CD8-positive, alpha-beta memory T cell (primary cell): ENCODE measurements at regions not wholly inside any gene's neighbourhood (a gene's known extent, or its start where the extent isn't known, plus 50 kb on each side); places are given as distances from the start of the nearest gene placed in this dataset.

Experiments used
- CTCF ChIA-PET: fragments of 350-600 bp; sonication (Branson Sonifier 250); formaldehyde crosslinking; loops from one replicate; lab custom pipeline; 2021; ENCODE audit warnings: antibody characterized with exemption; lab: Charles Lee
- POLR2A ChIA-PET: fragments of 350-600 bp; sonication (Branson Sonifier 250); formaldehyde crosslinking; loops from one replicate; lab custom pipeline; 2021; ENCODE audit warnings: antibody characterized with exemption; lab: Charles Lee
- DNase-seq, 5 donors: peaks; one replicate each; pipeline versions ENCODE4 v3.0.0 to v3.0.0-alpha.2; 2020 to 2022; ENCODE audit warnings: mixed read lengths in 1 of 5
- H3K27ac ChIP-seq: one replicate; pipeline ENCODE4 v1.7.0; 2013; ENCODE audit warnings: low read depth, mild to moderate bottlenecking, low read length, moderate library complexity
- H3K27me3 ChIP-seq: 2 replicates; pipeline ENCODE4 v1.7.0; 2013; ENCODE audit warnings: low read length, mild to moderate bottlenecking; ENCODE audit not compliant: insufficient read depth, poor library complexity, severe bottlenecking
- H3K36me3 ChIP-seq: 2 replicates; pipeline ENCODE4 v1.7.0; 2013; ENCODE audit warnings: mild to moderate bottlenecking, low read length, moderate library complexity; ENCODE audit not compliant: insufficient read depth
- H3K4me1 ChIP-seq: 2 replicates; pipeline ENCODE4 v1.7.0; 2013; ENCODE audit warnings: mild to moderate bottlenecking, low read length, moderate library complexity; ENCODE audit not compliant: insufficient read depth
- H3K4me3 ChIP-seq: 2 replicates; pipeline ENCODE4 v1.7.0; 2013; ENCODE audit warnings: mild to moderate bottlenecking, low read length
- H3K9me3 ChIP-seq: 2 replicates; pipeline ENCODE4 v1.7.0; 2013; ENCODE audit warnings: mild to moderate bottlenecking, low read length
- H3K27ac Mint-ChIP-seq, 8 donors: one replicate each; pipeline ENCODE4 v1.8.0; 2020 to 2021; ENCODE audit warnings: mixed read lengths in 8 of 8, mild to moderate bottlenecking in 6 of 8, inconsistent platforms in 3 of 8, moderate library complexity in 3 of 8
- H3K27me3 Mint-ChIP-seq, 2 donors: one replicate each; pipeline ENCODE4 v1.8.0; 2020 to 2021; ENCODE audit warnings: mixed read lengths in 2 of 2, mild to moderate bottlenecking in 1 of 2, moderate library complexity in 1 of 2
- H3K36me3 Mint-ChIP-seq, 3 donors: one replicate each; pipeline ENCODE4 v1.8.0; 2020 to 2021; ENCODE audit warnings: mixed read lengths in 3 of 3, inconsistent platforms in 1 of 3, mild to moderate bottlenecking in 1 of 3
- H3K4me1 Mint-ChIP-seq, 3 donors: one replicate each; pipeline ENCODE4 v1.8.0; 2020 to 2021; ENCODE audit warnings: mixed read lengths in 3 of 3, inconsistent platforms in 1 of 3, mild to moderate bottlenecking in 1 of 3
- H3K4me3 Mint-ChIP-seq, 7 donors: one replicate each; pipeline ENCODE4 v1.8.0; 2020 to 2021; ENCODE audit warnings: mixed read lengths in 7 of 7, mild to moderate bottlenecking in 6 of 7, moderate library complexity in 4 of 7, inconsistent platforms in 2 of 7
- H3K9me3 Mint-ChIP-seq, 5 donors: one replicate each; pipeline ENCODE4 v1.8.0; 2020 to 2022; ENCODE audit warnings: mixed read lengths in 5 of 5, mild to moderate bottlenecking in 3 of 5, moderate library complexity in 2 of 5, inconsistent platforms in 1 of 5

- H3K27ac ChIP-seq: no peak overlapping the region
- Mint-ChIP-seq H3K4me3 (no peak overlapping the region), H3K27me3 (peaks cover 0 to 6% of the 10 kb centered on the region in 2 donors), H3K9me3 (no peaks in the 10 kb centered on the region), H3K4me1 (peaks cover 39 to 41% (median 41%) of the 10 kb centered on the region in 3 donors), H3K27ac (peak overlapping the region in 2 of 8 donors; percentile 1 to 60), H3K36me3 (peaks cover 0 to 5% (median 0%) of the 10 kb centered on the region in 3 donors)
- no peaks in the 10 kb centered on the region for H3K9me3 ChIP-seq
- no peaks in the 10 kb centered on the region for H3K27me3 ChIP-seq
- CTCF ChIA-PET: no interaction called here
- POLR2A ChIA-PET: no interaction called here
- no peaks in the 10 kb centered on the region for H3K36me3 ChIP-seq
- no peak for DNase-seq
- H3K4me1 ChIP-seq: peaks cover 15% of the 10 kb centered on the region
- H3K4me3 ChIP-seq: no peak overlapping the region
Observed at GRCh38 chr12:107486140-107486892, 199.3 kb upstream of the PWP1 start.

GRCh38 chr12:107487011-107487680 lies 198.5 kb upstream of the PWP1 start:
- no peak overlapping the region for H3K4me3 ChIP-seq
- DNase-seq: no peak
- no peaks in the 10 kb centered on the region for H3K9me3 ChIP-seq
- H3K9me3 Mint-ChIP-seq: no peaks in the 10 kb centered on the region
- H3K36me3 Mint-ChIP-seq: peaks cover 0 to 5% (median 0%) of the 10 kb centered on the region in 3 donors
- peaks cover 0 to 6% of the 10 kb centered on the region in 2 donors for H3K27me3 Mint-ChIP-seq
- H3K4me1 Mint-ChIP-seq: peaks cover 45 to 47% (median 45%) of the 10 kb centered on the region in 3 donors
- no peak overlapping the region for H3K27ac Mint-ChIP-seq
- H3K27me3 ChIP-seq: no peaks in the 10 kb centered on the region
- H3K4me3 Mint-ChIP-seq: peak overlapping the region in 1 of 7 donors; percentile 46
- H3K36me3 ChIP-seq: no peaks in the 10 kb centered on the region
- H3K4me1 ChIP-seq: peaks cover 19% of the 10 kb centered on the region
- ChIA-PET CTCF (no interaction called here), POLR2A (no interaction called here)
- no peak overlapping the region for H3K27ac ChIP-seq

DNA sequence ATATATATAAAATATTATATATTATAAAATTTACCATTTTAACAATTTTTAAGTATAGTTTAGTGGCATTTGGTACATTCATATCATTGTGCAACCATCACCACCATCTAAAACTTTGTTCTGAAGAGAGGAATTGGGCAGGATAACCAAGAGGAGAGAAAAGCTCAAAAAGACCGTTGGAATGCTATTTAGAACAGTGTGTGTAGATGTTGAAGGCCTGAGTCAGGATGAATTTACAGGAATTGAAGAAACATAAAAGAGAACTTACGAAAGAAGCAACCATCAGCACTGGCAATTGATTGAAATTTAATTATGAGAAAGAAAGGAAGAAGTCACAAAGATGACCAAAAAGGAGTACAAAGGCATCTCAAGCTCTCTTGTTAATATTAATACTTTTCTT lies 196.9 kb upstream of the PWP1 start:
- peaks cover 53 to 56% (median 54%) of the 10 kb centered on the region in 3 donors for H3K4me1 Mint-ChIP-seq
- H3K4me3 ChIP-seq: no peak overlapping the region
- no peak overlapping the region for H3K4me3 Mint-ChIP-seq
- peaks cover 0 to 5% (median 0%) of the 10 kb centered on the region in 3 donors for H3K36me3 Mint-ChIP-seq
- H3K9me3 ChIP-seq: no peaks in the 10 kb centered on the region
- H3K4me1 ChIP-seq: peaks cover 31% of the 10 kb centered on the region
- CTCF ChIA-PET: no interaction called here
- no peak for DNase-seq
- peaks cover 0 to 6% of the 10 kb centered on the region in 2 donors for H3K27me3 Mint-ChIP-seq
- no peaks in the 10 kb centered on the region for H3K27me3 ChIP-seq
- POLR2A ChIA-PET: no interaction called here
- H3K27ac Mint-ChIP-seq: no peak overlapping the region
- no peaks in the 10 kb centered on the region for H3K36me3 ChIP-seq
- no peaks in the 10 kb centered on the region for H3K9me3 Mint-ChIP-seq
- H3K27ac ChIP-seq: no peak overlapping the region

GRCh38 chr12:107490010-107490409 lies 195.6 kb upstream of the PWP1 start:
- Histone ChIP-seq H3K4me1 (peaks cover 31% of the 10 kb centered on the region), H3K4me3 (no peak overlapping the region), H3K36me3 (no peaks in the 10 kb centered on the region), H3K27me3 (no peaks in the 10 kb centered on the region), H3K27ac (no peak overlapping the region), H3K9me3 (no peaks in the 10 kb centered on the region)
- CTCF ChIA-PET: interaction anchor here (0.6 kb wide), 1 partner anchor 349 kb away, joined by 3 read pairs; no protein-coding TSS in a partner anchor
- Mint-ChIP-seq H3K4me3 (no peak overlapping the region), H3K27me3 (no peaks in the 10 kb centered on the region), H3K9me3 (no peaks in the 10 kb centered on the region), H3K36me3 (peaks cover 0 to 5% (median 0%) of the 10 kb centered on the region in 3 donors), H3K27ac (no peak overlapping the region), H3K4me1 (peaks cover 44 to 47% (median 47%) of the 10 kb centered on the region in 3 donors)
- POLR2A ChIA-PET: no interaction called here
- DNase-seq: no peak

DNA sequence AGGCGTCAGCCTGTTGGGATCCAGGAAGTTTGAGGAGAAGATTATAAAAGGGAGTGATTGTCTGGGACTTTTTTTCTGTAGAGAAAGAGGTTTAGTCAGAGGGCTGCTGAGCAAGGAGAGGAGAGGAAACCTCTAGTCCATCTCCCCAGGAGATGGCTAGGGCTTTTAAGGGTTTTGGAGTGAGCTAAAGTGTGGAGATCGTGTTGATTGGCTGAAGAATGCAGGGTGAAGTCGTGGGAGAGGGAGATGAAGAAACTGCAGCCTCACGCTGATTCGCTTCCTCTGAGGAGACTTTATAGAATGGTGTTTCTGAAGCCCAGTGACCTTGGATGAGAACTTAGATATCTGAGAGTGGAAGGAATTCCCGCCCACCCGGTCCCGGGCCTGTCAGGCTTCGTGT lies 193.7 kb upstream of the PWP1 start:
- no peak overlapping the region for H3K4me3 ChIP-seq
- Mint-ChIP-seq H3K27me3 (peaks cover 0 to under 1% of the 10 kb centered on the region in 2 donors), H3K4me1 (peaks cover 28 to 30% (median 30%) of the 10 kb centered on the region in 3 donors), H3K9me3 (no peaks in the 10 kb centered on the region), H3K36me3 (peaks cover 0 to 5% (median 0%) of the 10 kb centered on the region in 3 donors), H3K4me3 (peak overlapping the region in 1 of 7 donors; percentile 15), H3K27ac (no peak overlapping the region)
- no peaks in the 10 kb centered on the region for H3K9me3 ChIP-seq
- ChIA-PET POLR2A (no interaction called here), CTCF (no interaction called here)
- no peaks in the 10 kb centered on the region for H3K27me3 ChIP-seq
- no peak overlapping the region for H3K27ac ChIP-seq
- no peak for DNase-seq
- H3K36me3 ChIP-seq: no peaks in the 10 kb centered on the region
- H3K4me1 ChIP-seq: peaks cover 19% of the 10 kb centered on the region

- ChIA-PET POLR2A (no interaction called here), CTCF (no interaction called here)
- Mint-ChIP-seq H3K27me3 (peaks cover 0 to 5% of the 10 kb centered on the region in 2 donors), H3K4me3 (peak overlapping the region in 5 of 7 donors; percentile 13 to 46 (median 39)), H3K4me1 (peaks cover 20 to 23% (median 23%) of the 10 kb centered on the region in 3 donors), H3K9me3 (no peaks in the 10 kb centered on the region), H3K36me3 (peaks cover 0 to 4% (median 0%) of the 10 kb centered on the region in 3 donors), H3K27ac (peak overlapping the region in 4 of 8 donors; percentile 40 to 79 (median 65))
- Histone ChIP-seq H3K4me1 (peaks cover 16% of the 10 kb centered on the region), H3K36me3 (no peaks in the 10 kb centered on the region), H3K9me3 (no peaks in the 10 kb centered on the region), H3K4me3 (no peak overlapping the region), H3K27ac (no peak overlapping the region), H3K27me3 (no peaks in the 10 kb centered on the region)
- no peak for DNase-seq
Observed at GRCh38 chr12:107492393-107493134, 193.0 kb upstream of the PWP1 start.

GRCh38 chr12:107493135-107493494 lies 192.5 kb upstream of the PWP1 start:
- Histone ChIP-seq H3K4me3 (no peak overlapping the region), H3K4me1 (peaks cover 16% of the 10 kb centered on the region), H3K27ac (no peak overlapping the region), H3K9me3 (no peaks in the 10 kb centered on the region), H3K27me3 (no peaks in the 10 kb centered on the region), H3K36me3 (no peaks in the 10 kb centered on the region)
- POLR2A ChIA-PET: no interaction called here
- Mint-ChIP-seq H3K36me3 (peaks cover 0 to 2% (median 0%) of the 10 kb centered on the region in 3 donors), H3K27me3 (peaks cover 0 to 5% of the 10 kb centered on the region in 2 donors), H3K27ac (peak overlapping the region in 2 of 8 donors; percentile 64 to 79), H3K4me1 (peaks cover 15 to 19% (median 17%) of the 10 kb centered on the region in 3 donors), H3K9me3 (no peaks in the 10 kb centered on the region), H3K4me3 (peak overlapping the region in 1 of 7 donors; percentile 46)
- DNase-seq: no peak
- CTCF ChIA-PET: no interaction called here
